Chondrocyte (in vitro differentiated cells): ENCODE measurements at regions not wholly inside any gene's neighbourhood (a gene's known extent, or its start where the extent isn't known, plus 50 kb on each side); places are given as distances from the start of the nearest gene placed in this dataset.

Source experiments
- DNase-seq: peaks from one replicate; pipeline ENCODE4 v3.0.0; 2021; ENCODE audit warnings: mixed read lengths, low spot score
- H3K27ac Mint-ChIP-seq: one replicate; pipeline ENCODE4 v1.8.0; 2021; ENCODE audit warnings: mild to moderate bottlenecking, moderate library complexity, mixed read lengths; ENCODE audit not compliant: unreplicated experiment
- H3K27me3 Mint-ChIP-seq: 2 replicates; pipeline ENCODE4 v1.8.0; 2021; ENCODE audit warnings: low read depth, mixed read lengths
- H3K36me3 Mint-ChIP-seq: 2 replicates; pipeline ENCODE4 v1.8.0; 2021; ENCODE audit warnings: low read depth, mixed read lengths
- H3K4me1 Mint-ChIP-seq: 2 replicates; pipeline ENCODE4 v1.8.0; 2021; ENCODE audit warnings: low read depth, mild to moderate bottlenecking, mixed read lengths
- H3K4me3 Mint-ChIP-seq: one replicate; pipeline ENCODE4 v1.8.0; 2021; ENCODE audit warnings: mild to moderate bottlenecking, moderate library complexity, mixed read lengths; ENCODE audit not compliant: unreplicated experiment
- H3K9me3 Mint-ChIP-seq: 2 replicates; pipeline ENCODE4 v1.8.0; 2021; ENCODE audit warnings: low read depth, mixed read lengths
- TF ChIP-seq, protein P1 (sequence below): fragments of 200-600 bp; sonication (generic); IDR thresholded peaks from 2 replicates; pipeline ENCODE4 v1.5.0; 2021; ENCODE audit warnings: antibody characterized with exemption, mild to moderate bottlenecking, moderate library complexity

DNA sequence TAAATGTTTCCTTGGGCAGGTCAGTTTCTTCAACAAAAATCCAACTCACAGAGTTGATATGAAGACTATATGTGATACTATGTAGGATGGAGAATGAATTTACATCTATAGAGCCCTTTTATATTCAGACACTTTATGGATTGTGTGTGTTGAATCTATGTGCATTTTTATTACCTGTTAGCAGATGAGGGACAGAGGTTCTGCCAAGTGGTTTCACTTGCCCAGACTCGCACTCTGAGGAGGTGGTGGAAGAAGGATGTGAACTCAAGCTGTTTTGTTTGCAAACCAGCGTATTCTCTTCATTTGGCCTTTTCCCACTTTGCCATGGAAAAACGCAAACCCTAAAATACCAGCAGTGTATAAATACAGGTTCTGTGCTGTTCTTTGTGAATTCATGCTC, 237.6 kb downstream of the TDRD15 start:
- H3K36me3 Mint-ChIP-seq, result no peaks in the 10 kb centered on the region
- TF ChIP-seq, protein P1, sequence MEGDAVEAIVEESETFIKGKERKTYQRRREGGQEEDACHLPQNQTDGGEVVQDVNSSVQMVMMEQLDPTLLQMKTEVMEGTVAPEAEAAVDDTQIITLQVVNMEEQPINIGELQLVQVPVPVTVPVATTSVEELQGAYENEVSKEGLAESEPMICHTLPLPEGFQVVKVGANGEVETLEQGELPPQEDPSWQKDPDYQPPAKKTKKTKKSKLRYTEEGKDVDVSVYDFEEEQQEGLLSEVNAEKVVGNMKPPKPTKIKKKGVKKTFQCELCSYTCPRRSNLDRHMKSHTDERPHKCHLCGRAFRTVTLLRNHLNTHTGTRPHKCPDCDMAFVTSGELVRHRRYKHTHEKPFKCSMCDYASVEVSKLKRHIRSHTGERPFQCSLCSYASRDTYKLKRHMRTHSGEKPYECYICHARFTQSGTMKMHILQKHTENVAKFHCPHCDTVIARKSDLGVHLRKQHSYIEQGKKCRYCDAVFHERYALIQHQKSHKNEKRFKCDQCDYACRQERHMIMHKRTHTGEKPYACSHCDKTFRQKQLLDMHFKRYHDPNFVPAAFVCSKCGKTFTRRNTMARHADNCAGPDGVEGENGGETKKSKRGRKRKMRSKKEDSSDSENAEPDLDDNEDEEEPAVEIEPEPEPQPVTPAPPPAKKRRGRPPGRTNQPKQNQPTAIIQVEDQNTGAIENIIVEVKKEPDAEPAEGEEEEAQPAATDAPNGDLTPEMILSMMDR, result no peak
- no peak overlapping the region for H3K4me3 Mint-ChIP-seq
- peaks cover 3% of the 10 kb centered on the region for H3K9me3 Mint-ChIP-seq
- H3K4me1 Mint-ChIP-seq, result no peaks in the 10 kb centered on the region
- no peaks in the 10 kb centered on the region for H3K27me3 Mint-ChIP-seq
- H3K27ac Mint-ChIP-seq, result no peak overlapping the region
- DNase-seq, result no peak

DNA sequence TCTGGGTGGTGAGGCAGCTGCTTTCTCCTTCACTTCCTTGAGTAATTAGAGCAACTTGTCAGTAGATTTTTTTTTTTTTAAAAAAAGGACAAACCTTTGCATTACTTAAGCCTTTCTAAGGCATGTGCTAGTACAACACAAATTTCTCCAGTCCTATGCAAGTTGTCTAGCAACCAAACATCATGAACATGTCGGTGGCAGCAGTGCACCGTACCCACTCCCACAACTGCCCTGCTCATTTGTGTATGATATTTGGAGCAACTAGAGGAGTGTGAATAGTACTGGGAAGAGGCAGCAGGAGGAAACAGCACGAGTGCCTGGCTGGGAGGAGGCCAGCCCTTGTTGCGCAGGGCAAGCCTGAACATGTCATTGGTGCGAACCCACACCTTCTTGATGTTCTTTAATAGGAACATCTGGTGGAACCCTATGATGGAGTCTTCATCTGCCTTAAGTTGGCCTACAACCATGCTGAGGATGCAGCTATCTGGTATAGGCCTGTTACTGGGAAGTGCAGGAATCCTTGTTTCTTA, 238.3 kb downstream of the TDRD15 start:
- DNase-seq, result no peak
- no peak overlapping the region for H3K4me3 Mint-ChIP-seq
- no peak overlapping the region for H3K27ac Mint-ChIP-seq
- no peaks in the 10 kb centered on the region for H3K36me3 Mint-ChIP-seq
- H3K27me3 Mint-ChIP-seq, result no peaks in the 10 kb centered on the region
- TF ChIP-seq, protein P1, result no peak
- peaks cover 3% of the 10 kb centered on the region for H3K9me3 Mint-ChIP-seq
- no peaks in the 10 kb centered on the region for H3K4me1 Mint-ChIP-seq

DNA sequence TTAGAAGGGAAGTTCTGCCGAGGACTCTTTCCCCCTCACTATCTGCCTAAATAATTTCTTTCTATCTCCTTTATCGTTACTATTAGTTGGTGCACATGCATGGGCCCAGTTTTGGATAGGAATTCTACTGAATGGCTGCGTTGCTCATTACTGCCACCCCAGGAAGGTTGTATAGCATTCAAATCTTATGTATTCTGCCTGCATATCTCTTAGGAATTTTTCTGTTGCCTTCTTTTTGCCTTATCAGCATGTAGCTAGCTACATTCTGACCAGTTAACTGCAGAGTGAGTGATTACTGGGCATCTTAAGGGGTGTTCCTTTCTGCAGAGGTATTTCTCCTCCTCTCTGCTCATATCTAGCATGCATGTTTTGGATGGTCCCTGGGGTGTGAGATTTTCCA, 239.6 kb downstream of the TDRD15 start:
- Mint-ChIP-seq H3K27me3 (peaks cover 2% of the 10 kb centered on the region), H3K4me3 (no peak overlapping the region)

DNA sequence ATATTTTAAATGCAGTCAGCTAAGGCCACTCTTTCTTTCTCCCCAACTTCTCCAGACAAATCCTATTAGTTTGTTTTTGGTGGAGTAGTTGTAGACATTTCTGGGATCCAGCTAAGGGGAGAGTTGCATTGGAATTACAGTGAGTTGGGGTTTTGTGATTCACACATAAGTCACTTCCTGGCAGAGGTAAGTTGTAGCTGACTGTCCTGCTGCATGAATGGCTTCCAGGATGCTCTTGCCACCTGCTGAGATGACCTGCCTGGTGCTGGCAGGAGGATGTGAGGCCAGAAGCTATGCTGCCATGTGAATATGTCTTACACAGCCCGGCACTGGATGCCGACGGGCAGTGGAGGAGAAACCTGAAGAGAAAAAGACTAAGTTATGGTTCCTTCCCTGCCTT, 243.7 kb downstream of the TDRD15 start:
- Mint-ChIP-seq H3K36me3 (no peaks in the 10 kb centered on the region), H3K9me3 (peaks cover 3% of the 10 kb centered on the region), H3K4me1 (no peaks in the 10 kb centered on the region), H3K4me3 (no peak overlapping the region), H3K27me3 (peaks cover 4% of the 10 kb centered on the region), H3K27ac (no peak overlapping the region)
- TF ChIP-seq, protein P1, result no peak
- no peak for DNase-seq

More for the DNA sequence above, 239.6 kb downstream of the TDRD15 start:
- DNase-seq, result no peak
- no peak overlapping the region for H3K27ac Mint-ChIP-seq
- TF ChIP-seq, protein P1, result no peak
- no peaks in the 10 kb centered on the region for H3K36me3 Mint-ChIP-seq
- H3K4me1 Mint-ChIP-seq, result no peaks in the 10 kb centered on the region
- peaks cover 3% of the 10 kb centered on the region for H3K9me3 Mint-ChIP-seq

DNA sequence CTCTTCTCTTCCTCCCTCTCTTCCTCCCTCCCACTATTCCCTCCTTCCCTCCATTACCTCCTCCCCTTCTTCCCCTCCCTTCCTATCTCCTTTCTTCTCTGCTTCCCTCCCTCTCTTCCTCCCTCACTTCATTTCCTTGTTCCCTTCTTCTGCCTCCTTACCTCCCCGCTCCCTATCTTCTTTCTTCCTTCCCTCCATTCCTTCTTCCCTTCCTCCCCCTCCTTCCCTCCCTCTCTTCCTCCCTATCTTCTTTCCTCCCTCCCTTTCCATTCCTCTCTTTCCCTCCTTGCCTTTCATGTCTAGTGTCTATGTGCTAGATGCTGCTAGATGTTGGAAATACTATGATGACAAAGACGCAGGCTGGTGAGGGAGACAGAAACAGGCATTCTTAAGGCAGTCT, 246.0 kb downstream of the TDRD15 start:
- H3K36me3 Mint-ChIP-seq, result no peaks in the 10 kb centered on the region
- no peak overlapping the region for H3K4me3 Mint-ChIP-seq

More for the DNA sequence above, 246.0 kb downstream of the TDRD15 start:
- Mint-ChIP-seq H3K4me1 (no peaks in the 10 kb centered on the region), H3K27ac (no peak overlapping the region), H3K27me3 (peaks cover 4% of the 10 kb centered on the region), H3K9me3 (no peaks in the 10 kb centered on the region)
- TF ChIP-seq, protein P1, result no peak
- no peak for DNase-seq
